ENCODE measurements at regions not wholly inside any gene's neighbourhood (a gene's known extent, or its start where the extent isn't known, plus 50 kb on each side); places are given as distances from the start of the nearest gene placed in this dataset.

- Histone ChIP-seq H3K9ac (ENCODE audit: insufficient read depth in 1 of 2, low read depth in 2 of 2, low read length in 2 of 2) (no peak overlapping the region), H4K20me1 (replicated peaks; ENCODE audit: control insufficient read depth, insufficient read depth, low read length) (no peaks in the 10 kb centered on the region), H2AFZ (ENCODE audit: low read depth, low read length) (no peak overlapping the region), H3K9me1 (ENCODE audit: control insufficient read depth, insufficient read depth, low read length) (no peaks in the 10 kb centered on the region), H3K4me1 (replicated peaks in 1 of 2; ENCODE audit: control insufficient read depth in 2 of 2, insufficient read depth in 2 of 2, low read length in 2 of 2) (no peaks in the 10 kb centered on the region), H3K4me3 (no peak overlapping the region), H3K36me3 (ENCODE audit: control insufficient read depth, insufficient read depth, low read length) (no peaks in the 10 kb centered on the region), H3K79me2 (ENCODE audit: control insufficient read depth, insufficient read depth, low read length) (no peaks in the 10 kb centered on the region), H3K4me2 (ENCODE audit: insufficient read depth, low read length) (no peak overlapping the region), H3K27ac (ENCODE audit: extremely low read depth, low read depth, low read length) (no peak overlapping the region), H3K9me3 (replicated peaks; ENCODE audit: control insufficient read depth, insufficient read depth, low read depth, low read length) (no peaks in the 10 kb centered on the region), H3K27me3 (ENCODE audit: control insufficient read depth in 2 of 2, insufficient read depth in 2 of 2, low read length in 2 of 2) (no peaks in the 10 kb centered on the region)
- FAIRE-seq (no peak), ATAC-seq (no peak), DNase-seq (ENCODE audit: extremely low read depth in 1 of 4, low spot score in 3 of 4) (no peak)
- intact Hi-C loops (cut with micrococcal nuclease) (no loop called here), in situ Hi-C loops (cut with MboI) (no loop called here)
- ChIA-PET CTCF (ENCODE audit: low intra/inter-chr PET ratio) (no interaction called here), POLR2A (no interaction called here)
- BruUV-seq (replicated peaks), result no TSS peak
- no peak for TF ChIP-seq ZNF511 (CRISPR knock-in tag; IDR thresholded peaks at IDR 0.05)
- no peak for TF ChIP-seq CHAMP1 (IDR thresholded peaks at IDR 0.05)
- no peak for TF ChIP-seq GTF2F1 (IDR thresholded peaks at IDR 0.05; ENCODE audit: low read depth, low read length)
- no peak for TF ChIP-seq ZNF76 (CRISPR knock-in tag; IDR thresholded peaks at IDR 0.05; ENCODE audit: borderline replicate concordance)
- no peak for TF ChIP-seq ETV1 (tag; conservative IDR thresholded peaks at IDR 0.05; ENCODE audit: low read depth)
- no peak for TF ChIP-seq KAT8 (IDR thresholded peaks at IDR 0.05; ENCODE audit: low read depth)
- TF ChIP-seq TSHZ1 (CRISPR knock-in tag; IDR thresholded peaks at IDR 0.05), result no peak
- no peak for TF ChIP-seq ZNF311 (CRISPR knock-in tag; IDR thresholded peaks at IDR 0.05)
- TF ChIP-seq MCM2 (IDR thresholded peaks at IDR 0.05; ENCODE audit: low read depth), result no peak
- TF ChIP-seq ETS1 (conservative IDR thresholded peaks at IDR 0.05; ENCODE audit: control insufficient read depth, low read depth, low read length), result no peak
- TF ChIP-seq FOXP1 (CRISPR knock-in tag; IDR thresholded peaks at IDR 0.05), result no peak
- TF ChIP-seq CAMTA2 (CRISPR knock-in tag; conservative IDR thresholded peaks at IDR 0.05), result no peak
These were observed 477.9 kb upstream of the NECTIN3 start for GRCh38 chr3:110593749-110594148.

Measured in K562 (cell line).